ENCODE measurements at regions not wholly inside any gene's neighbourhood (a gene's known extent, or its start where the extent isn't known, plus 50 kb on each side); places are given as distances from the start of the nearest gene placed in this dataset.

DNA sequence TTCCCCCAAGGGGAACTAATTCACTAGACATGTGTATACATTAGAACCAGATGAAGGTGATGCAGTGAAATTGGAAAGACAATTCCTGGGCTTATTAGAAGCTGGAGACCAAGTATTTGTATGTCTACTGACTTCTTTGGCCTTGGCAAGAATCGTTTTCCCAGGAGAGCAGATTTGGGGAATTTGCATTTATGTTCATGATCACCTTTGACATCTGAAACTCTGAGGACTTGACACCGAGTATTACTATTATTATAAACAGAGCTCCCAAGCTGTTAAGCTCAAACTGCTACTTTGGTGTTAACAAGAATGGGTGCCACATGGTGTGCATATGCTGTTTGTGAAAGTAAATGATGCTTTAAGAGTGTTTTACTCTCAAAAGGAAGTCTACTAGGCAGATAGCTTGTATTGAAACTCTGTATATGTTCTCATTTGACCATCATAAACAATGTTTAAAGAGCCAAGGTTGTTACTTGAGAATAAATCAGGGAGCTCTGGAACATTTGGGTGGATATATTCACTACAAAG is 519.8 kb upstream of the GOLIM4 start:
- intact Hi-C loops (cut with micrococcal nuclease), result no loop called here
- no peak for TF ChIP-seq CTCF (IDR thresholded peaks at IDR 0.05)

GRCh38 chr3:168613151-168613550 is 517.4 kb upstream of the GOLIM4 start:
- no peak for DNase-seq
- no peaks in the 10 kb centered on the region for H3K9me3 Mint-ChIP-seq
- no peaks in the 10 kb centered on the region for H3K36me3 Mint-ChIP-seq (ENCODE audit: low read depth)
- ChIA-PET CTCF (no interaction called here), POLR2A (no interaction called here)
- intact Hi-C loops (cut with micrococcal nuclease), result no loop called here
- H3K27ac Mint-ChIP-seq, result no peak overlapping the region
- ATAC-seq (ENCODE audit: low read depth), result no peak
- no peak for TF ChIP-seq CTCF (IDR thresholded peaks at IDR 0.05)
- no peak overlapping the region for H3K4me3 Mint-ChIP-seq
- peaks cover 3% of the 10 kb centered on the region for H3K27me3 Mint-ChIP-seq
- no peaks in the 10 kb centered on the region for H3K4me1 Mint-ChIP-seq

More for the DNA sequence above, 519.8 kb upstream of the GOLIM4 start:
- POLR2A ChIA-PET, result no interaction called here
- Mint-ChIP-seq H3K4me3 (no peak overlapping the region), H3K27ac (no peak overlapping the region), H3K27me3 (peaks cover 3% of the 10 kb centered on the region), H3K36me3 (ENCODE audit: low read depth) (no peaks in the 10 kb centered on the region), H3K4me1 (no peaks in the 10 kb centered on the region), H3K9me3 (no peaks in the 10 kb centered on the region)
- DNase-seq (no peak), ATAC-seq (ENCODE audit: low read depth) (no peak)
- CTCF ChIA-PET, result no interaction called here

- no peaks in the 10 kb centered on the region for H3K9me3 Mint-ChIP-seq
- DNase-seq, result no peak
- ChIA-PET CTCF (no interaction called here), POLR2A (no interaction called here)
- peaks cover 3% of the 10 kb centered on the region for H3K27me3 Mint-ChIP-seq
- no peak for ATAC-seq (ENCODE audit: low read depth)
- no peak for TF ChIP-seq CTCF (IDR thresholded peaks at IDR 0.05)
- intact Hi-C loops (cut with micrococcal nuclease), result no loop called here
- H3K27ac Mint-ChIP-seq, result no peak overlapping the region
- no peak overlapping the region for H3K4me3 Mint-ChIP-seq
- no peaks in the 10 kb centered on the region for H3K4me1 Mint-ChIP-seq
- no peaks in the 10 kb centered on the region for H3K36me3 Mint-ChIP-seq (ENCODE audit: low read depth)
Measured at GRCh38 chr3:168612671-168613070, 516.9 kb upstream of the GOLIM4 start.

DNA sequence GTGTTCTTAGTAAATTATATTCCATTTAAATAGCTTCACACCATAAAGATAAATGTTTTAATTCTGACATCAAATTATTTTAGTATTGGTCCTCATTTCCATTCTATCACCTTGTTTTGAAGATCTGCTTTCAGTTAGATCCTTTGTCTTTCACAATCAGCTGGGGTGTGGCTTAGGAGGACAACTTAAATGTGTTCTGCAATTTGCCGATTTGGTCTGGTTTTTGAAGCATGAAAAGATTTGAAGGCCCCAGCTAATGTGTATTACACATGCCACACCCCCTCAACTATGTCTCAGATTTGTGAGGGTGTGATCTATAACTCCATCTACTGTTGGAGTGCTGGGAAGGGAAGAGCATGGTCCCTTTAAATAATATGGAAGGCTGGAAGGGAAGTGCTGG is 516.1 kb upstream of the GOLIM4 start:
- intact Hi-C loops (cut with micrococcal nuclease), result no loop called here
- ChIA-PET POLR2A (no interaction called here), CTCF (no interaction called here)
- DNase-seq, result no peak
- TF ChIP-seq CTCF (IDR thresholded peaks at IDR 0.05), result no peak
- Mint-ChIP-seq H3K9me3 (no peaks in the 10 kb centered on the region), H3K4me1 (no peaks in the 10 kb centered on the region), H3K4me3 (no peak overlapping the region), H3K36me3 (ENCODE audit: low read depth) (no peaks in the 10 kb centered on the region), H3K27ac (no peak overlapping the region), H3K27me3 (peaks cover 3% of the 10 kb centered on the region)
- no peak for ATAC-seq (ENCODE audit: low read depth)

DNA sequence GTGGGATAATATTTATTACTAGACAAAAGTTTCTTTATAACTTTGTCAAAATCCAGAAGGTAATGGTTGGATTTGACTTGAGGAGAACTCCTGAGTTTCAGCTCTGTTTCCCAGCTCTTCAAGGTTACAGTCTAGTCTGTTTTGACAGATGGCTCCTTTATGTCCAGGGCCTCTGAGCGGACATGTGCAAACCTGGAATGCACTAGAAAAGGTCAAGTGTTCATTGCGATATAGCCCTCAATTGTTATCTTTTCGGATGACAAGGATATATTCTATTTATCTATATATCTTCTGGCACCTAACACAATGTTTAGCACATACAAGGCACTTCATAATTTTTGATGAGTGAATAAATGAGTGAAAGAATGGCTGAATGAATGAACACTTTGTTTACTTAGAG is 513.2 kb upstream of the GOLIM4 start:
- H3K9me3 Mint-ChIP-seq, result no peaks in the 10 kb centered on the region
- POLR2A ChIA-PET, result no interaction called here
- intact Hi-C loops (cut with micrococcal nuclease), result no loop called here

More for the DNA sequence above, 513.2 kb upstream of the GOLIM4 start:
- CTCF ChIA-PET, result no interaction called here
- no peaks in the 10 kb centered on the region for H3K4me1 Mint-ChIP-seq
- H3K27ac Mint-ChIP-seq, result no peak overlapping the region
- H3K36me3 Mint-ChIP-seq (ENCODE audit: low read depth), result no peaks in the 10 kb centered on the region
- DNase-seq (no peak), ATAC-seq (ENCODE audit: low read depth) (no peak)
- TF ChIP-seq CTCF (IDR thresholded peaks at IDR 0.05), result no peak
- no peak overlapping the region for H3K4me3 Mint-ChIP-seq
- H3K27me3 Mint-ChIP-seq, result peaks cover 3% of the 10 kb centered on the region
